ENCODE measurements at regions not wholly inside any gene's neighbourhood (a gene's known extent, or its start where the extent isn't known, plus 50 kb on each side); places are given as distances from the start of the nearest gene placed in this dataset.

- CTCF ChIA-PET, result interaction anchor here (1.3 to 2.4 kb wide), 3 partner anchors 11 to 63 kb away, joined by 3 to 10 read pairs (median 10); no protein-coding TSS in a partner anchor
- POLR2A ChIA-PET, result no interaction called here
- no peak for TF ChIP-seq CTCF (IDR thresholded peaks at IDR 0.05; ENCODE audit: control extremely low read depth, extremely low read depth, low read depth, missing control alignments)
- no peak for DNase-seq (ENCODE audit: extremely low spot score)
Observed at GRCh38 chr4:128517096-128517738, 229.6 kb upstream of the PGRMC2 start.

GRCh38 chr4:128516301-128516969 lies 228.8 kb upstream of the PGRMC2 start:
- TF ChIP-seq CTCF (IDR thresholded peaks at IDR 0.05; ENCODE audit: control extremely low read depth, extremely low read depth, low read depth, missing control alignments), result no peak
- peak; percentile 29 for DNase-seq (ENCODE audit: extremely low spot score)
- POLR2A ChIA-PET, result no interaction called here
- CTCF ChIA-PET, result interaction anchor here (1.5 to 2.4 kb wide), 2 partner anchors 12 to 62 kb away, joined by 10 read pairs; no protein-coding TSS in a partner anchor

DNA sequence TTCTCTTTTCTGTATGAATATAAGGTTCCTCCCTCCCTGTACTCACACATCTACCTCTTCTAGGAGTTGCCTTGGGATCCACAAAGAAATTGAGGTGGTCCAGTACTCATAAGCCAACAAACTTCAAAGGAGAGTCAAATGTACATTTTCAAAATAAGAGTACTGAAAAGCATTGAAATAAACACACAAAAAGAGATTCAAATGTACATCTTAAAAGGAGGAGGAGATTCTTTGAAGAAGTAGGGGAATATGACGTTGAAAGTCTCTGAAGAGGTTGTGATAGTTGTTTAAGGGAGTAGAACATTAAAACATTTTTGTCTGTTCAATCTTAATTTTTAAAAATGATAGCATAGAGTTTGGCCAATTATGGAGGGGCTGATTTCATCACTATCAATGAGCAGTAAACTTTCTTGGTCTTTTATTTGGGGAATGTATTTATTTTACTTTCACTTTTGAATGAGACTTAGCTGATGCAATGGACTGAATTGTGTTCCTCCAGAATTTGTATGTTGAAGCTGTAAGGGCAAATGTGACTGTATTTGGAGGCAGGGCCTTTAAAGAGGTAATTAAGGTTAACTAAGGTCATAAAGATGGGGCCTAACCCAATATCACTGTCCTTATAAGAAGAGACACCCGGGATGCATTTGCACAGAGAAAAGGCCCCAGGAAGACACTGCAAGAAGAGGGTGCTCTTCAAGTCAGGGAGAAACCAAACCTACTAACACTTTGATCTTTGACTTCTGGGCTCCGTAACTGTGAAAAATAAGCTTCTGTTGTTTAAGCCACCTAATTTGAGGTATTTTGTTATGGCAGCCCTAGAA lies 226.3 kb upstream of the PGRMC2 start:
- ChIA-PET CTCF (interaction anchor here (1.2 kb wide), 1 partner anchor 16 kb away, joined by 3 read pairs; no protein-coding TSS in a partner anchor), POLR2A (no interaction called here)
- TF ChIP-seq CTCF (IDR thresholded peaks at IDR 0.05; ENCODE audit: control extremely low read depth, extremely low read depth, low read depth, missing control alignments), result no peak
- no peak for DNase-seq (ENCODE audit: extremely low spot score)

- ChIA-PET POLR2A (no interaction called here), CTCF (interaction anchor here (1.2 kb wide), 1 partner anchor 17 kb away, joined by 3 read pairs; no protein-coding TSS in a partner anchor)
- no peak for TF ChIP-seq CTCF (IDR thresholded peaks at IDR 0.05; ENCODE audit: control extremely low read depth, extremely low read depth, low read depth, missing control alignments)
- no peak for DNase-seq (ENCODE audit: extremely low spot score)
Observed at GRCh38 chr4:128512767-128513322, 225.2 kb upstream of the PGRMC2 start.

GRCh38 chr4:128512161-128512560 lies 224.5 kb upstream of the PGRMC2 start:
- ChIA-PET CTCF (interaction anchor here (0.7 to 2.0 kb wide), 3 partner anchors 9 to 17 kb away, joined by 3 to 4 read pairs (median 3); no protein-coding TSS in a partner anchor), POLR2A (no interaction called here)
- no peak for DNase-seq (ENCODE audit: extremely low spot score)
- TF ChIP-seq CTCF (IDR thresholded peaks at IDR 0.05; ENCODE audit: control extremely low read depth, extremely low read depth, low read depth, missing control alignments), result no peak

GRCh38 chr4:128510850-128511249 lies 223.2 kb upstream of the PGRMC2 start:
- CTCF ChIA-PET, result interaction anchor here (1.4 to 2.0 kb wide), 2 partner anchors 10 to 51 kb away, joined by 3 to 4 read pairs; no protein-coding TSS in a partner anchor
- no peak for TF ChIP-seq CTCF (IDR thresholded peaks at IDR 0.05; ENCODE audit: control extremely low read depth, extremely low read depth, low read depth, missing control alignments)
- POLR2A ChIA-PET, result no interaction called here
- DNase-seq (ENCODE audit: extremely low spot score), result no peak

Data from GM10248 (cell line).